ENCODE measurements at regions not wholly inside any gene's neighbourhood (a gene's known extent, or its start where the extent isn't known, plus 50 kb on each side); places are given as distances from the start of the nearest gene placed in this dataset.

DNA sequence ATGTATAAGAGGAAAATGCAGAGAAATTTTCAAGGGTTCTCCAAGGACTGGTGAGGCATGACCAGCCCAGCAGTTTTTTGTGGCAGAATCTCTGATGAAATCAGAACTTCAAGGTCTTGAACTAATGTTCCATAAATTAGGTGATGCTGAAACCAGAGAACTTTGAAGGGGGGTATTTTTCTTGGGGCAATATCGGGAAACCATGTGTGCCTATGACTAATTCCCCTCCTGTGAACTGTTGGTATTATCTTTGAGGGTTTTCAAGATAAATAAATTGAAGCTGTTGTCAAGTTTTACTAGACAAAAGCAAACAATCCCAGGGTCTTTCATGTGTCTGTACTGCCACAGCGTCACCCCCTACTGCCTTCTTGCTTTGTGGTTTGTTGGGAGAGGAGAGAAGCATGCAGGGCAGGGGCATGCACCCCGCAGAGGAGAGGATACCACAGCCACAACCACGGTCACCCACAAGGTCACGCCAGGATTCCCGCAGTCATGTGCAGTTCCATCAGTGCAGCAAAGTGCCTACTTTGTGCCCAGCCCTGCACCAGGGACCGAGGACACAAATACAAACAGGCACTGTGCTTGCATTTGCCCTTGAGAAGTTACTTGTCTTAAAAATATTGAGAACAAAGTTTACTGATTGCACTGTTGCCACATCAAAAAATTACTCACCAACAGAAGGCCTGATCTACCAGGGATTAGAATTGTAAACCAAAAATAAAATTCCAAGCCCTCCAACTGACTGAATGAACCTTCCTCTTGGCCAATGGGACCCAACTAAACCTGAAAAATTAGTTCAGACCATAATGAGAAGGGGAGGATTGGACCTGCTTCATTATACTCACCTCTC is 413.3 kb upstream of the TRIB2 start:
- H3K4me2 ChIP-seq (replicated peaks; ENCODE audit: low read depth, low read length, poor library complexity, severe bottlenecking): no peak overlapping the region
- H3K4me1 ChIP-seq (ENCODE audit: control insufficient read depth in 2 of 2, insufficient read depth in 2 of 2, low read length in 2 of 2): peaks cover 0 to 6% of the 10 kb centered on the region in 2 donors
- TF ChIP-seq, protein P1, sequence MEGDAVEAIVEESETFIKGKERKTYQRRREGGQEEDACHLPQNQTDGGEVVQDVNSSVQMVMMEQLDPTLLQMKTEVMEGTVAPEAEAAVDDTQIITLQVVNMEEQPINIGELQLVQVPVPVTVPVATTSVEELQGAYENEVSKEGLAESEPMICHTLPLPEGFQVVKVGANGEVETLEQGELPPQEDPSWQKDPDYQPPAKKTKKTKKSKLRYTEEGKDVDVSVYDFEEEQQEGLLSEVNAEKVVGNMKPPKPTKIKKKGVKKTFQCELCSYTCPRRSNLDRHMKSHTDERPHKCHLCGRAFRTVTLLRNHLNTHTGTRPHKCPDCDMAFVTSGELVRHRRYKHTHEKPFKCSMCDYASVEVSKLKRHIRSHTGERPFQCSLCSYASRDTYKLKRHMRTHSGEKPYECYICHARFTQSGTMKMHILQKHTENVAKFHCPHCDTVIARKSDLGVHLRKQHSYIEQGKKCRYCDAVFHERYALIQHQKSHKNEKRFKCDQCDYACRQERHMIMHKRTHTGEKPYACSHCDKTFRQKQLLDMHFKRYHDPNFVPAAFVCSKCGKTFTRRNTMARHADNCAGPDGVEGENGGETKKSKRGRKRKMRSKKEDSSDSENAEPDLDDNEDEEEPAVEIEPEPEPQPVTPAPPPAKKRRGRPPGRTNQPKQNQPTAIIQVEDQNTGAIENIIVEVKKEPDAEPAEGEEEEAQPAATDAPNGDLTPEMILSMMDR (IDR thresholded peaks at IDR 0.05): no peak
- H3K9me3 ChIP-seq (ENCODE audit: control extremely low read depth in 1 of 3, control insufficient read depth in 2 of 3, insufficient read depth in 1 of 3, low read length in 2 of 3): peaks cover 0 to 3% (median 3%) of the 10 kb centered on the region in 3 donors
- H4K20me1 ChIP-seq (ENCODE audit: control insufficient read depth, insufficient read depth, low read length, poor library complexity, severe bottlenecking): no peaks in the 10 kb centered on the region
- H3K36me3 ChIP-seq (replicated peaks in 1 of 2; ENCODE audit: control extremely low read depth in 1 of 2, control insufficient read depth in 1 of 2, extremely low read depth in 1 of 2, insufficient read depth in 2 of 2, low read length in 1 of 2): no peaks in the 10 kb centered on the region
- Mint-ChIP-seq H3K4me1 (peaks cover 14% of the 10 kb centered on the region), H3K27ac (no peak overlapping the region), H3K27me3 (no peaks in the 10 kb centered on the region), H3K9me3 (ENCODE audit: insufficient read depth) (no peaks in the 10 kb centered on the region), H3K4me3 (no peak overlapping the region)
- H3K27ac ChIP-seq (ENCODE audit: low read length in 2 of 2): no peak overlapping the region
- H3K9ac ChIP-seq (ENCODE audit: low read length): no peak overlapping the region
- H3K27me3 ChIP-seq (replicated peaks in 1 of 4; ENCODE audit: control extremely low read depth in 1 of 4, control insufficient read depth in 3 of 4, insufficient read depth in 4 of 4, low read length in 3 of 4): no peaks in the 10 kb centered on the region
- POLR2A ChIA-PET: no interaction called here
- no peak overlapping the region for H3K4me3 ChIP-seq (ENCODE audit: control extremely low read depth in 1 of 5, extremely low read depth in 1 of 5, insufficient read depth in 1 of 5, low read depth in 2 of 5, low read length in 4 of 5)
- intact Hi-C loops (cut with micrococcal nuclease): no loop called here
- WGBS (ENCODE audit: insufficient coverage): 26% methylated on average over 6 of the region's 7 CpGs
- DNase-seq (no peak), ATAC-seq (ENCODE audit: low read depth) (no peak)
- no peak overlapping the region for H2AFZ ChIP-seq (ENCODE audit: insufficient read depth, low read depth, low read length, poor library complexity, severe bottlenecking)
- H3K79me2 ChIP-seq (ENCODE audit: control insufficient read depth, insufficient read depth, low read length): no peaks in the 10 kb centered on the region
- CTCF ChIA-PET: no interaction called here

DNA sequence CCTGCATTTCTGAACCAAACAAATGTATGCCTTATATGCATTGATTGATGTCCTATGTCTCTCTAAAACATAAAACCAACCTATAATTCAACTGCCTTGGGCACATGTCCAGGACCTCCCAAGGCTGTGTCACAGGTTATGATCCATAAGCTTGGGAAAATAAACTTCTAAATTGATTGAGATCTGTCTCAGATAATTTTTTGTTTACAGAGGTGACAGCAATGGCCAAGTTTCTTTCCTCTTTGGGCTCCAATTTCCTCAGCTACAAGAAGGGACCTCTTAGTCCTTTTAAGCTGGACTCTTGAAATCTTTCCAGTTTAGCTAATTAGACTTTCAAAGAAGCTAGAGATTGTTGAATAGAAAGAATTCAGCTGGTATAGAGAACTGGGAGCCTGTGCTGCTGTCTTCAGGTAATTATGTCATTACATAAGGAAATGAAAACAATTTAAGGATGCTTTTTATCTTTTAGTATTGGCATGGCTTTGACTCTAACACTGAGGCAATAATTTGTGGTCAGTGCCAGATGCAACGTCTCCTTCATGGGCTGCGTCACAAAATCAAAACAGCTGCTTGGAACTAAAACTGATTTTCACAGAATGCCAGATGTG is 412.1 kb upstream of the TRIB2 start:
- no peak overlapping the region for H3K27ac ChIP-seq (ENCODE audit: low read length in 2 of 2)
- ChIA-PET POLR2A (no interaction called here), CTCF (interaction anchor here (0.8 kb wide), 1 partner anchor 9 kb away, joined by 3 read pairs; no protein-coding TSS in a partner anchor)
- no peaks in the 10 kb centered on the region for H3K27me3 Mint-ChIP-seq
- no peak overlapping the region for H3K4me3 ChIP-seq (ENCODE audit: control extremely low read depth in 1 of 5, extremely low read depth in 1 of 5, insufficient read depth in 1 of 5, low read depth in 2 of 5, low read length in 4 of 5)
- DNase-seq (no peak), ATAC-seq (ENCODE audit: low read depth) (no peak)
- WGBS (ENCODE audit: insufficient coverage): 88% methylated on average over 2 of the region's 2 CpGs
- no peaks in the 10 kb centered on the region for H3K36me3 ChIP-seq (replicated peaks in 1 of 2; ENCODE audit: control extremely low read depth in 1 of 2, control insufficient read depth in 1 of 2, extremely low read depth in 1 of 2, insufficient read depth in 2 of 2, low read length in 1 of 2)
- no peaks in the 10 kb centered on the region for H4K20me1 ChIP-seq (ENCODE audit: control insufficient read depth, insufficient read depth, low read length, poor library complexity, severe bottlenecking)
- H2AFZ ChIP-seq (ENCODE audit: insufficient read depth, low read depth, low read length, poor library complexity, severe bottlenecking): no peak overlapping the region
- no peak overlapping the region for H3K4me3 Mint-ChIP-seq
- H3K27me3 ChIP-seq (replicated peaks in 1 of 4; ENCODE audit: control extremely low read depth in 1 of 4, control insufficient read depth in 3 of 4, insufficient read depth in 4 of 4, low read length in 3 of 4): no peaks in the 10 kb centered on the region
- intact Hi-C loops (cut with micrococcal nuclease): no loop called here
- H3K9me3 Mint-ChIP-seq (ENCODE audit: insufficient read depth): no peaks in the 10 kb centered on the region
- peaks cover under 1 to 3% (median under 1%) of the 10 kb centered on the region in 3 donors for H3K9me3 ChIP-seq (ENCODE audit: control extremely low read depth in 1 of 3, control insufficient read depth in 2 of 3, insufficient read depth in 1 of 3, low read length in 2 of 3)
- H3K4me2 ChIP-seq (replicated peaks; ENCODE audit: low read depth, low read length, poor library complexity, severe bottlenecking): no peak overlapping the region
- H3K4me1 ChIP-seq (ENCODE audit: control insufficient read depth in 2 of 2, insufficient read depth in 2 of 2, low read length in 2 of 2): peaks cover 0 to 6% of the 10 kb centered on the region in 2 donors
- TF ChIP-seq, protein P1 (IDR thresholded peaks at IDR 0.05): no peak
- no peak for TF ChIP-seq EZH2 (IDR thresholded peaks at IDR 0.05; ENCODE audit: borderline replicate concordance, insufficient read depth, low read depth, low read length, poor library complexity, severe bottlenecking)
- no peaks in the 10 kb centered on the region for H3K79me2 ChIP-seq (ENCODE audit: control insufficient read depth, insufficient read depth, low read length)
- no peak overlapping the region for H3K27ac Mint-ChIP-seq
- H3K9ac ChIP-seq (ENCODE audit: low read length): no peak overlapping the region
- peaks cover 14% of the 10 kb centered on the region for H3K4me1 Mint-ChIP-seq

All from B cell (primary cell).